GM21723 (cell line): ENCODE measurements at regions not wholly inside any gene's neighbourhood (a gene's known extent, or its start where the extent isn't known, plus 50 kb on each side); places are given as distances from the start of the nearest gene placed in this dataset.
"Not testable (repeated sequence)": the region's sequence is repeated elsewhere in the genome, so short reads cannot be mapped to it uniquely, and the experiment has no call there.

ENCODE experiments used
- ATAC-seq: cut with Tn5 transposase; IDR thresholded peaks from one replicate; pipeline ENCODE4 v1.9.1; 2021; ENCODE audit warnings: mild to moderate bottlenecking, moderate library complexity; ENCODE audit not compliant: unreplicated experiment

DNA sequence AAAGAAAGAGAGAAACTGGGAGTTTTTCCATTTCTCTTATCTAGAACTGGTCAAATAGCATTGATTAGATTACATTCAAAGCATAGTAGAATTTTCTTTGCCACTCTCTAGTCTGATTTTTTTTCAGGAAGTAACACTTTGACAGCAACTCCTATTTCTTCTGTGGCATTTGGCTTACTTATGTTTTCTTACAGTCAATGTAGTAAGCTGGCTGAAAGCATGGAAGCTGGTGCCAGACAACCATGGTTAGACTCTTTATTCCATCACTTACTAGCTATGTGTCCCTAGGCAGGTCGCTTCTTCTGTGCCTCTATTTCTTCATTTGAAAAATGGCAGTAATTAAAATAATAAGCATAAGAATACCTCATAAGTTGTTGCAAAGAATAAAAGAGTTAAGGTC is 54.2 kb upstream of the OPRM1 start:
- ATAC-seq: no peak

DNA sequence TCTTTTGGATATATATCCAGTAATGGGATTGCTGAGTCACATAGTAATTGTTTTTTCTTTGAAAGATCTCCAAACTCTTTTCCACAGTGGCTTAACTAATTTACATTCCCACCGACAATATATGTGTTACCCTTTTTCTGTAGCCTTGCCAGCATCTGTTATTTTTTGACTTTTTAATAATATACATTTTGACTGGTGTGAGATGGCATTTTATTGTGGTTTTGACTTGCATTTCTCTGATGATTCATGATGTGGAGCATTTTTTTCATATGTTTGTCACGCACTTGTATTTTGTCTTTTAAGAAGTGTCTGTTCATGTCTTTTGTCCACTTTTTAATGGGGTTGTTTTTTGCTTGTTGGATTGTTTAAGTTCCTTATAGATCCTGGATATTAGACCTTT is 58.9 kb upstream of the OPRM1 start:
- ATAC-seq: no peak

DNA sequence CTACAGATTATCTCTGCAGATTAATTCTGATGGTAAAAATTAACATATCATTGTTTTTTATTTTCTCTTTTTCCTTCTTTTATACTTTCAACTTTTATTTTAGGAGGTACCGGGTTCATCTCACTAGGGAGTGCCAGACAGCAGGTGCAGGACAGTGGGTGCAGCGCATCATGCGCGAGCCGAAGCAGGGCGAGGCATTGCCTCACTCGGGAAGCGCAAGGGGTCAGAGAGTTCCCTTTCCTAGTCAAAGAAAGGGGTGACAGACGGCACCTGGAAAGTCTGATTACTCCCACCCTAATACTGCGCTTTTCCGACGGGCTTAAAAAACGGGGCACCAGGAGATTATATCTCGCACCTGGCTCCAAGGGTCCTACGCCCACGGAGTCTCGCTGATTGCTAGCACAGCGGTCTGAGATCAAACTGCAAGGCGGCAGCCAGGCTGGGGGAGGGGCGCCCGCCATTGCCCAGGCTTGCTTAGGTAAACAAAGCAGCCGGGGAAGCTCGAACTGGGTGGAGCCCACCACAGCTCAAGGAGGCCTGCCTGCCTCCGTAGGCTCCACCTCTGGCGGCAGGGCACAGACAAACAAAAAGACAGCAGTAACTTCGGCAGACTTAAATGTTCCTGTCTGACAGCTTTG is 60.0 kb upstream of the OPRM1 start:
- not testable (repeated sequence) for ATAC-seq

DNA sequence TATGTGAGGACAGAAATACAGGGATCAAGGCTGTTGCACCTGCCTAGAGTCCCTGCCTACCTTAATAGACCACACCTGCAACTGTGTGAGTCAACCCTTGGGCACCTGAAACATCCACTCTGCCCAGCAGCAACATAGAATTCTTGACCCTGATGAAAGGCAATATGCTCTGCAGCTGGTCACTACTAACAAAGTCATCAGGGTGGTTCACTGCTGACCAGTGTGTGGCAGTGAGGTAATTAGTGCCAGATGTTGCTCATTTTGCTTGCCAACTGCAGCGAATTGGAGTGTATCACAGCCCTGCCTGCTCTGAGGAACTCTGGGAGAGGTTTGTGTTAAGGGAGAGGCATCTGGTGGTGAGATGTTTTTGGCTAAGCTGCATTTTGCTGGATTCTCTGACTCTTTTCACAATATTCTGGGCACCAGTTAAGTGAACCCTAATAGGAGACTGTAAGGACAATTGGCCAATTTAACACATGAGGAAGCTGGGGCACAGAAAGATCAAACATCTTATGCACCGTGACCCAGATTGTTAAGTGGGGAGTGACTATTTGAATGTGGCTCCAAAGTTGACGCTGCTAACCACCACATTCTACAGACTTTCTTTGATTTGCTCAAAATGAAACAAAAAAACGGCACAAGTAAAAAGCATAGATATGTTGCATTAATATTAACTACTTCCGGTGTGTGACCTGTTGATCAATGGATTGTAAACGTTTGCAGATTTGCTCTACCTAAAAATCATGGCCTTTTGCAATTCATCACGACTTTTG is 61.9 kb upstream of the OPRM1 start:
- ATAC-seq: no peak

DNA sequence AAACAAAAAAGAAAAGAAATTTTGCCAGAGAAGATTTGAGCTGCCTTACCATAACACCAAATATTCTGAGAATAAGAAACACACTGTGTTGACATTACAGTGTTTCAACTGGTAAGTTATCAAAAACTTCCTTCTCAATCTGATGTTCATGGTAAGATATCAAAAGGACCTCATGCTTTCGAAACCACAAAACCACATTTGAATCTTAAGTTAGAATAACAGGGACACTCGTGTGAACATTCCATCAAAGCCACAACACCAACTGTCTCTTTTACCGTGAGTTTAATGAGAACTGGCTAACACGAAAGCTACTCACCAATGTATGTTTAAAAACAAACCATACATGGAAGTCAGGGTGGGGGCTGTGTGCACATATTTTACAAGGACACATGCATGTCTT is 73.0 kb upstream of the OPRM1 start:
- ATAC-seq: no peak

DNA sequence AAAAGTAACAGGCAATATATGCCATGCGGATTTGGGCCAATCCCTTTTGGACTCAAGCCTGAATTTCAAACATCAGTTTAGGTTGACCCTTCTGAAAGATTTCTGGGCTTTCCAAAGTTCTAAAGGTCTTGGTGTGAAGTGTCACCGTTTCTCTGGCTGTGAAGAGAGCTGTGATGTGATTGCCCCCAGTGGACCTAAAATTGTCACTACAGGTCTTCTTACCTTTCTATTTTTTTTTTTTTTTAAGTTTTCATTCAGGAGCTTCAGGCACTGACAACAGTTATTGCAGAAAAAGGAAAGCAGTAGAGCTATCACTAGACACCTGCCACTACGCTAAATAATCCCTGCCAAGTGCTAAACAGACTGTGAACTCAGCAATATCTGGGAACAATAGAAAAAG is 75.7 kb upstream of the OPRM1 start:
- ATAC-seq: no peak

DNA sequence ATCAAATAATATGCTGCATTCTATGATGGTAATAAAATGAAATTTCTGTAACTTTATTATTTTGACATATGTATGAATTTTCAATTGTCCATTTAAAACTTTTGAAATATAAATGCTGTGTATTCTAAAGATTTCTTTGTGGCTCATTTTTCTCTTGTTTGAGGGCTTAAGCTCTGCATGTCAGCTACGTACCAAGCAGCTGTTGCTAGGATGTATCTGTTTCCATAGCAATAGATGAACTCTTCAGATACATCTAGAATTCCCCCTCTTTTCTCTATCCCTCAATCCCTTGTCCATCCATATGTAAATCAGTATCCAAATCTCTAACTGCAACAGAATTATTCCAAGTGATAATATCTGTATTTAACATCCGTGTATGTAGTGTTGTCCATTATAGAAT is 76.5 kb upstream of the OPRM1 start:
- no peak for ATAC-seq

DNA sequence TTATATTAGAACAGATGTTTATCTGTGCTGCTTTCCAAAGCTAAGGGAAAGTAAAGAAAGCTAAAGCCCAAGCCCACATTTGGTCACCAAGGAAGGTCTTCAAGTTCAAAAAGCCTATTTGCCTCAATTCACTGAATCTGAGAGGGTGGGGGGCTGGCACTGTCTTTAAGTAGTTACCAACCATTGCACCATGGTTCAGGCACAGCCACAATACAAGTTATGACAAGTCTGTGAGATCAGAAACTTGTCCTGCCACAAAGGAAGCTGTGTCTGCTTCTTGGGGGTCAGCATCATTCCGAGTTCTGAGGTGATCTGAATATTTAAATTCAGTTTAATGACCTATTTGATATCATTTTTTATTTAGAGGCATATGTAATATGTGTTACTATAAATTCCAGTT is 78.3 kb upstream of the OPRM1 start:
- ATAC-seq: no peak

DNA sequence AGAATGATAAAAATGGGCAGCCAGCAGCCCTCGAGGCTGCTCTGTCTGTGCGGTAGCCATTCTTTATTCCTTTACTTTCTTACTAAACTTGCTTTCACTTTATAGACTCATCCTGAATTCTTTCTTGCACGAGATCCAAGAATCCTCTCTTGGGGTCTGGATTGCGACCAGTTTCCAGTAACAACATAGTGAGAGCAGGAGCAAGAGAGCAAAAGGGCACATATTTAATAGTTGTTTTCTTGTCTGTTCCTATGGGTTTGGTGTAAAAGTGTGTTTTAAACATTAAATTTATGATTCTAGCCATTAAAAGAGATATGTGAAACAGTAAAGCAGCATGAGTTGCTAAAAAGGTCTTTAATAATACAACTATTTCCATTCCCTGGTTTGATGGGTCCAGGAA is 78.8 kb upstream of the OPRM1 start:
- no peak for ATAC-seq

DNA sequence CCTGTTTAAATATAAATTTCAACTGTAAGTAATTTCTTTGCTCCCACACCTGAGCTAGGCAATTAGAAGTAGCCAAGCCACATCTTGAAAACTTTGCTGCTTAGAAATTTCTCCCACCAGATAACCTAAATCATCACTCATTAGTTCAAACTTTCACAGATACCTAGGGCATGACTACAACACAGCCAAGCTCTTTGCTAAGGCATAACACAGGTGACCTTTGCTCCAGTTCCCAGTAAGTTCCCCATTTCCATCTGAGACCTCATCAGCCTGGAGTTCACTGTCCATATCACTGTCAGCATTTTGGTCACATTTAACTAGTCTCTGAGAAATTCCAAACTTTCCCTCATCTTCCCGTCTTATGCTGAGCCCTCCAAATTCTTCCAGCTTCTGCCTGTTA is 79.8 kb upstream of the OPRM1 start:
- ATAC-seq: no peak

DNA sequence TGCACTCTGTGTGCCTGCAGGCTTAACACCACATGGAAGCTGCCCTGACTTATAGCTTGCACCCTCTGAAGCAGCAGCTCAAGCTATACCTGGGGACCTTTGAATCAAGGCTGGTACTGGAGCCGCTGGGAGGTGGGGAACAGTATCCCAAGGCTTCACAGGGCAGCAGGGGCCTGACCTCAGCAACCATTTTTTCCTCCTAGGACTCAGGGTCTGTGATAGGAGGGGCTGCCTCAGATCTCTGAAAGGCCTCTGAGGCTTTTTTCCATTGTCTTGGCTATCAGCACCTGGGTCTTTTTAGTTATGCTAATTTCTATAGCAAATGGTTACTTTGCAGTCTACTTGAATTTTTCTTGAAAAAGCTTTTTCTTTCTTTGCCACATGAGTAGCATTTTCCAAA is 80.2 kb upstream of the OPRM1 start:
- ATAC-seq: no peak

DNA sequence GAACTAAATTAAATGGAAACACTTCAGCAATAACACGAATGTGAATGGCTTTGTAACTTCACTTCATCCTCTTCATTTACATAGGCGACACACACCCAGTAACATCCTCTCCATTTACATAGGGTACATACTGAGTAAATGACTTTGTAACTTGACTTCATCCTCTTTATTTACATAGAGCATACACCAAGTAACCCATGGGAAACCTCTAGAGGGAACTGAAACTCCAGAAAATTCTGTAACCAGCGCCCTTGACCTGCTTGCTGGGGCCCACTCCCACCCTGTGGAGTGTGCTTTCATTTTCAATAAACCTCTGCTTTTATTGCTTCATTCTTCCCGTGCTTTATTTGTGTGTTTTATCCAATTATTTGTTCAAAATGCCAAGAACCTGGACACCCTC is 81.6 kb upstream of the OPRM1 start:
- ATAC-seq: peak; percentile 98

DNA sequence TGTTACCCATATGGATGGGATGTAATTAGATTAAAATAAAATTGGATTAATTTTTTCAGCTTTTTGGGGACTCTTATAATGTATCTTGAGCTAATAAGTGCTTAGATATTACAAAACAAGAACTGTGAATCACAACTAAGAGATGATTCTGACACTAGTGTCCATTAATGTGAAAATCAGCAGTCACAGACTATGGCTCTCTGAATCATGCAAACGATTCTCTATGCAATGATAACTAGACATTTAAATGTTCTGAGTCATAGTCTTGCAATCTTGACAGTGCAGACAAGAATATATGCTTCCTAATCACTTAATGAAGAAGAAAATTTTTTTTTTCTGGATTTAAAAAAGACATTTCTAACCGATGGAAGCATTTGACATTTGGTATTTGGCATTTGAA is 82.2 kb upstream of the OPRM1 start:
- ATAC-seq: no peak

DNA sequence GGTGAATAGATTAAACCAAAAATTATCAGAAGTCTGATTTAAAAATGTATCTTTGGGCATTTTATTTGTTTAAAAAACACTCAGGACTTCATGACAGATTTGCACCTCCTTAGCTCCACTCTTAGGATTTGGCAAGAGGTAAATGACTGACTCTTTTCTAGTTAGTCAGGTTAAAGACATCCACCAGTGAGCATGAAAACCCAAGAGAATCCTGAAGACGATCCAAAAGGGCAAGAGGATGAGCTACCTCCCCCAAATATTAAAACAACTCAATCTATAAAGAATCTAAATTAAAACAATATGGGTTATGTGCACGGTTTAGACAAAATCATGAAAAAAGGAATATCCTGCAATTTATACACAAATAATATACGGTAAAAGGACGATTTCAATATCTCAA is 89.4 kb upstream of the OPRM1 start:
- no peak for ATAC-seq

DNA sequence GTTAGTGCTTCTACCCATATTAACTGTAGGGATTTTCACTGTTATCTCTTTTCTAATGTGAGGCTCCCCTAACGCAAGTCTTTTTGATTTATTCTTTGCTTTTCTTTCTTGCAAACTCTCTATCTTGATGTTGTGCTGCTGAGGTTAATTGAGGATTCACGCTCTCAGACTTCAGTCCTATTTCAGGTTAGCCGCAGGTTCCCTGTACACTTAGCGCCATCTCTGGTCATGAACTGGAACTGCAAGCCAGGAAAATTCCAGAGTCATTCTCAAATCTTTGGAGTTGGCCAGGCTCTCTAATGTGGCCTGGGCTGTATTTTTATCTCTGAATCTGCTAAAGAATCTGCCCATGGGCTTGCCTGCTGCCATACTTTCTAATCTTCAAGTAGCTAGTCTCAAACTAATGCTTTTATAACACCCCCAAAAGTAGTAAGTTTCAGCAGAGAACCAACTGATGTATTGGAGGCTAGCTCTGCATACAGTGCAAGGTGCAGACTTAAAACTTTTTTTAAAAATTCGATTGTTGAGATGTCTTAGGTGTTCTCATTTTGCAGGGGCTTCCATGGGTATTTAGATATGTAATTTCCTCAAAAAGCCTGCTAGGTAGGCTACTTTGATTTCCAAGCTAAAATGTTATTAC is 91.1 kb upstream of the OPRM1 start:
- peak; percentile 64 for ATAC-seq

DNA sequence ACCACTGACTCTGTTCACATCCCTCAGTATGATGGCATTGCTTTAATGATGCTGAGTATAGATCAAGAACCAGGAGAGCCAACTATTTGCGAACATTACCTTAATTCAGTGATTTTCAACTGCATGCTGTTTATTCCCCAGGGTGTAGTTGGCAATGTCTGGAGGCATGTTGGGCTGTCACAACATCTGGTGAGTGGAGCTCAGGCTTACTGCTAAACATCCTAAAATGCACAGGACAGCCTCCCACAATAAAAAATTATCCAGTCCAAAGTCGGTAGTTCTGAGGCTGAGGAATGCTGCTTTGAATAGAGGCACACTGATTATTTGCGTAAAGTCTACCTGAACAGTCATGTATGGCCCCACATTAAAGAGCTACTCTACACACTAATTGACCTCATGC is 94.8 kb upstream of the OPRM1 start:
- ATAC-seq: no peak

DNA sequence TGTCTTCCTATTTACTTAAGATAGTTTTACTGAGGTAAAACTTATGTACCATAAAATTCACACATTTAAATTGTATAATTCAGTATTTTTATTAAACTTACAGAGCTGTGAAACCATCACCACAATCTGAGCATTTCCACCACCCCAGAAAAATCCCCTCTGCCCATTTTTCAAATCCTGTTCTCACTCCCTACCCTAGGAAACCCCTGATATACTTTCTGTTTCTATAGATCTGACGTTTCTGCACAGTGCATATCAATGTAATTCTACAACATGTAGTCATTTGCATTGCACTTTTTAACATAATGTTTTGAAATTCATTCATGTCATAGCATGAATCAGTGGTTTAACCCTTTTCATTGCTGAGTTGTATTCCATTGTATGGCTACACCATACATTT is 96.7 kb upstream of the OPRM1 start:
- no peak for ATAC-seq

DNA sequence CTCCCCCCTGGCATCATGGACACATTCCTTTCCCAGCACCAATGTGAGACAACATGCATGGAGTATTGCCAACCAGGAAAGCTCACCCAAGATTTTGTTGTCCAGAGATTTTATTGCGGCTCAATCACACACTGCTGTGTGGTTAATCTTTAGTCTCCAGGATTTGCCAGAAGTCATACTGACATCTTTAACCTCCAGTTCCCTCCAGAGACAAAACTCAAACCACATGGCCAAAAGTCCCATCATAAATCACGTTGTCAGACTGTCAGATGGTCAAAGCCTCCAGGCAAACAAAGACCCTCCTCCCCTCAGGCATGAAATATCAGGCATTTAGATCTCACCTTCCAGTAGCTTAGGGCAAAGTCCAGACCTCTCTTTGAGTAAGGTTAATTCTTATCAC is 97.3 kb upstream of the OPRM1 start:
- no peak for ATAC-seq

DNA sequence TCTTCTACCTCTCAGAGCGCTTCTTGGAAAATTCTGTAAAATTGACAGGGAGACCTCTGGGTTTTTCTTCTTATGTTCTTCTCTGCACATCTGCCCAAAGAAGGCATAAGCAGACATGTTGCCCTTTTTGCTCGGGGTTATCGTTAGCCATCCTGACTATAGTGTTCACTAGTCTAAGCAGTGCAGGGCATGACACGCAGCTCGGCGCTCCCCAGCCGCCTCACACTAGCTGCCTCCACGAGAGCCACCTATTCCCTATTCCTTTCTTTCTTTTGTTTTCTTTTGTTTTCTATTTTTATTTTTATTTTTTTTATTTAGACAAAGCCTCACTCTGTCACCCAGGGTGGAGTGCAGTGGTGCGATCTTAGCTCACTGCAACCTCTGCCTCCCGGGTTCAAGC is 100.2 kb upstream of the OPRM1 start:
- no peak for ATAC-seq

DNA sequence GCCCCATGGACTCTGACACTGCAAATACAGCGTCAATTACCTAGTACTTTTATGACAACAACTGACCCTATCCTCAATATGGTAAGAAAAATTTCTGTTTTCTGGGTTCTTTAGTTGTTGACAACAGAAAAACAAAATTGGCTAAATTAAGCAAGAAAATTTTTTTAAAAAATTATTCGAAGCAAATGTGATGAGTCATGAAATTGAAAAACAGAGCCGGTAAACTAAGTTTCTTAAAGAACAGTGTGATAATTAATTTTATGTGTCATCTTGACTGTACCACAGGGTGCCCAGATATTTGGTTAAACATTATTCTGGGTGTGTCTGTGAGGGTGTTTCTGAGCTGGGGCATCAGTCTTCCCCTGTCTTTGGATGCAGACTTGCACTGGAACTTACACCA is 107.6 kb upstream of the OPRM1 start:
- no peak for ATAC-seq

DNA sequence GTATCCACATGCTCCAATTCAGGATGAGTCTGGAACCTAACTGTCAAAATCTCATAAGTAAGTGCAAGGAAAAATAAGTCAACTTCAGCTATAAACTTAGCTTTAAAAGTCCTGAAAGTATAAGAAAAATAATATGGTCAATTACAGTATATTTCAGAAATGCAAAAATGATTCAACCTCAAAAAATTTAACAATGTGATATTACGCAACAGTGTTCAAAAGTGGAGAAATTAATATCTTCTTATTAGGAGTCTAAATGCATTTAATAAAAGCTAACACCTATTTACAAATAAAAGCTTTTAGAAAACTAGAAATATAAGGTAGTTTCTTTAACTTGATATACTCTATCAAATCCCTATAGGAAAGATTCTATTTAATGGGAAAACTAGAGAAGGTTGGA is 111.2 kb upstream of the OPRM1 start:
- no peak for ATAC-seq

DNA sequence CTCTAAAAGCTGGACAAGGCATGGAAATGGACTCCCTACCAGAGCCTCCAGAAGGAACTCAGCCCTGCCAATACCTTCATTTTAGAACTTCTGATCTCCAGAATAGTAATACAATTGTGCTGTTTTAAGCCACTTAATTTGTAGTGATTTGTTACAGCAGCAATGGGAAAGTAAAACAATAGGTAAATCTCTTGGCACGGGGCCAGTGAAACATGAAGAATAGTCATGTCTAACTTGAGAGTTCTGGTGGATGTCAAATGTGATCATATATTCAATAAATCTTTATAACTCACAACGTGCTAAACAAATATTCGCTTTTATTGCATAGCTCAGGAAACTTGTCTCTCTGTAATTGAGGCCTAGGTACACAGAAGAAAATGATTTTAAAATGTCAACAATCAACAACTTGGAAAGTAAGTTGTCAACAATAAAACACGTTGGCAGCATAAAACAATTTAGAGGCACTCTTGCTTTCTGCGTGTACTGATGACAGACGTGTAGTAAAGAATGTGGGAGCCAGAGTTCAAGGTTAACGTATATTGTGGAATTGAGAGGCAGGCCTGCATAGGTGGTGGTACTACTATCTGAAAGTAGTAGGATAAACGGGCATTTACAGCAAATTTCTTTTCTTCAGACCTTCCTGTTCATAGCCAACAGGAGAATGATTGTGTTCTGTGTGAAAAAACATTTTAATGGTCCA is 140.5 kb upstream of the OPRM1 start:
- ATAC-seq: no peak
